Cardiac fibroblast (primary cell): ENCODE measurements at regions not wholly inside any gene's neighbourhood (a gene's known extent, or its start where the extent isn't known, plus 50 kb on each side); places are given as distances from the start of the nearest gene placed in this dataset.

Source experiments
- DNase-seq, 2 donors: peaks; one replicate each; pipeline versions ENCODE4 v3.0.0 to v3.0.0-alpha.2; 2010; ENCODE audit warnings: low read depth in 2 of 2
- H3K4me3 ChIP-seq, 2 donors: replicated peaks in 1 of 2; 1 replicate in 1 of 2; 2 replicates in 1 of 2; pipeline ENCODE4 v1.5.1; 2011; ENCODE audit warnings: low read depth in 2 of 2, low read length in 2 of 2, mild to moderate bottlenecking in 2 of 2, moderate library complexity in 1 of 2
- CTCF ChIP-seq: IDR thresholded peaks from one replicate; pipeline ENCODE4 v1.5.1; 2011; ENCODE audit warnings: low read depth, mild to moderate bottlenecking, low read length, inconsistent platforms

GRCh38 chr5:161190778-161191177 lies 338.8 kb upstream of the ATP10B start:
- TF ChIP-seq CTCF, result no peak
- no peak overlapping the region for H3K4me3 ChIP-seq
- no peak for DNase-seq

GRCh38 chr5:161190086-161190485 lies 338.1 kb upstream of the ATP10B start:
- no peak for DNase-seq
- no peak for TF ChIP-seq CTCF
- no peak overlapping the region for H3K4me3 ChIP-seq

- H3K4me3 ChIP-seq, result no peak overlapping the region
- no peak for TF ChIP-seq CTCF
- DNase-seq, result no peak
These were observed 337.4 kb upstream of the ATP10B start for GRCh38 chr5:161189452-161189851.

GRCh38 chr5:161183559-161183958 lies 331.5 kb upstream of the ATP10B start:
- no peak overlapping the region for H3K4me3 ChIP-seq
- no peak for DNase-seq
- no peak for TF ChIP-seq CTCF

GRCh38 chr5:161176221-161176620 lies 324.2 kb upstream of the ATP10B start:
- no peak overlapping the region for H3K4me3 ChIP-seq
- no peak for DNase-seq
- no peak for TF ChIP-seq CTCF

- TF ChIP-seq CTCF, result no peak
- DNase-seq, result no peak
- H3K4me3 ChIP-seq, result no peak overlapping the region
These were observed 317.8 kb upstream of the ATP10B start for GRCh38 chr5:161169776-161170175.

- no peak for DNase-seq
- TF ChIP-seq CTCF, result no peak
These were observed 315.2 kb upstream of the ATP10B start for GRCh38 chr5:161167016-161167767.

More at GRCh38 chr5:161167016-161167767, 315.2 kb upstream of the ATP10B start:
- H3K4me3 ChIP-seq, result no peak overlapping the region
